ENCODE measurements at regions not wholly inside any gene's neighbourhood (a gene's known extent, or its start where the extent isn't known, plus 50 kb on each side); places are given as distances from the start of the nearest gene placed in this dataset.

GRCh38 chr4:111362941-111363361 lies 740.1 kb upstream of the PITX2 start:
- TF ChIP-seq CTCF (IDR thresholded peaks at IDR 0.05 in 4 of 5, conservative IDR thresholded peaks at IDR 0.05 in 1 of 5) (no peak), POLR2A (IDR thresholded peaks at IDR 0.05) (no peak)
